B cell (primary cell): ENCODE measurements at regions not wholly inside any gene's neighbourhood (a gene's known extent, or its start where the extent isn't known, plus 50 kb on each side); places are given as distances from the start of the nearest gene placed in this dataset.
"Not testable (repeated sequence)": the region's sequence is repeated elsewhere in the genome, so short reads cannot be mapped to it uniquely, and the experiment has no call there.

Source experiments
- ATAC-seq: fragments of 200-7000 bp; cut with Tn5 transposase; one replicate; pipeline ENCODE4 v1.10.0; 2021; ENCODE audit warnings: low read depth, mild to moderate bottlenecking, moderate number of reproducible peaks, moderate library complexity
- CTCF ChIA-PET: fragments of 350-600 bp; sonication (Branson Sonifier 250); formaldehyde crosslinking; loops from one replicate; lab custom pipeline; 2021; ENCODE audit warnings: antibody characterized with exemption, inconsistent platforms; lab: Charles Lee
- POLR2A ChIA-PET: fragments of 350-600 bp; sonication (Branson Sonifier 250); formaldehyde crosslinking; loops from one replicate; lab custom pipeline; 2021; ENCODE audit warnings: antibody characterized with exemption; lab: Charles Lee
- DNase-seq: peaks from one replicate; pipeline ENCODE4 v3.0.0; 2013
- H2AFZ ChIP-seq: 2 replicates; pipeline ENCODE4 v1.6.1; 2012; ENCODE audit warnings: mild to moderate bottlenecking, low read depth, low read length; ENCODE audit not compliant: insufficient read depth, poor library complexity, severe bottlenecking
- H3K27ac ChIP-seq, 2 donors: 1 replicate in 1 of 2; 2 replicates in 1 of 2; pipeline ENCODE4 v1.5.1; 2012 to 2013; ENCODE audit warnings: low read length in 2 of 2, mild to moderate bottlenecking in 2 of 2, moderate library complexity in 1 of 2
- H3K27me3 ChIP-seq, 4 experiments: fragments of 200-600 bp in 1 of 4; sonication (generic) in 1 of 4; replicated peaks in 1 of 4; 1 replicate in 2 of 4; 2 replicates in 2 of 4; pipeline versions ENCODE4 v1.6.1 to v1.7.0; 2013 to 2016; ENCODE audit warnings: low read length in 3 of 4, mild to moderate bottlenecking in 2 of 4, mixed read lengths in 1 of 4, moderate library complexity in 1 of 4; ENCODE audit not compliant: insufficient read depth in 4 of 4, control insufficient read depth in 3 of 4; ENCODE audit errors: control extremely low read depth in 1 of 4
- H3K36me3 ChIP-seq, 2 experiments: replicated peaks in 1 of 2; 1 replicate in 1 of 2; 2 replicates in 1 of 2; pipeline versions ENCODE4 v1.6.1 to v1.7.1; 2013; ENCODE audit warnings: low read length in 1 of 2; ENCODE audit not compliant: insufficient read depth in 2 of 2, control insufficient read depth in 1 of 2; ENCODE audit errors: control extremely low read depth in 1 of 2, extremely low read depth in 1 of 2
- H3K4me1 ChIP-seq, 2 donors: fragments of 200-600 bp in 1 of 2; sonication (generic) in 1 of 2; 1 replicate in 1 of 2; 2 replicates in 1 of 2; pipeline versions ENCODE4 v1.5.1 to v1.6.1; 2013 to 2017; ENCODE audit warnings: low read length in 2 of 2; ENCODE audit not compliant: control insufficient read depth in 2 of 2, insufficient read depth in 2 of 2
- H3K4me2 ChIP-seq: replicated peaks from 2 replicates; pipeline ENCODE3; 2012; ENCODE audit warnings: mild to moderate bottlenecking, low read depth, low read length; ENCODE audit not compliant: poor library complexity, severe bottlenecking
- H3K4me3 ChIP-seq, 5 experiments: fragments of 200-600 bp in 1 of 5; sonication (generic) in 1 of 5; 1 replicate in 3 of 5; 2 replicates in 2 of 5; pipeline versions ENCODE4 v1.5.1 to v1.7.0; 2011 to 2016; ENCODE audit warnings: low read length in 4 of 5, mild to moderate bottlenecking in 4 of 5, low read depth in 2 of 5, control low read depth in 1 of 5, moderate library complexity in 1 of 5; ENCODE audit not compliant: insufficient read depth in 1 of 5; ENCODE audit errors: control extremely low read depth in 1 of 5, extremely low read depth in 1 of 5
- H3K79me2 ChIP-seq: fragments of 200-600 bp; sonication (generic); one replicate; pipeline ENCODE4 v1.6.0; 2016; ENCODE audit warnings: low read length; ENCODE audit not compliant: control insufficient read depth, insufficient read depth
- H3K9ac ChIP-seq: fragments of 200-600 bp; sonication (generic); 2 replicates; pipeline ENCODE4 v1.6.1; 2017; ENCODE audit warnings: mild to moderate bottlenecking, low read length, moderate library complexity
- H3K9me3 ChIP-seq, 3 donors: one replicate each; pipeline versions ENCODE4 v1.6.1 to v1.7.1; 2013; ENCODE audit warnings: low read length in 2 of 3; ENCODE audit not compliant: control insufficient read depth in 2 of 3, insufficient read depth in 1 of 3; ENCODE audit errors: control extremely low read depth in 1 of 3
- H4K20me1 ChIP-seq: 2 replicates; pipeline ENCODE4 v1.6.0; 2012; ENCODE audit warnings: mild to moderate bottlenecking, low read length; ENCODE audit not compliant: insufficient read depth, control insufficient read depth, poor library complexity, severe bottlenecking
- H3K27ac Mint-ChIP-seq: one replicate; pipeline ENCODE4 v1.8.0; 2021; ENCODE audit warnings: mixed read lengths
- H3K27me3 Mint-ChIP-seq: one replicate; pipeline ENCODE4 v1.8.0; 2021; ENCODE audit warnings: mixed read lengths
- H3K4me1 Mint-ChIP-seq: one replicate; pipeline ENCODE4 v1.8.0; 2021; ENCODE audit warnings: mixed read lengths
- H3K4me3 Mint-ChIP-seq: one replicate; pipeline ENCODE4 v1.8.0; 2021; ENCODE audit warnings: mixed read lengths
- H3K9me3 Mint-ChIP-seq: one replicate; pipeline ENCODE4 v1.8.0; 2022; ENCODE audit warnings: mixed read lengths; ENCODE audit not compliant: insufficient read depth
- EZH2 ChIP-seq: IDR thresholded peaks from 2 replicates; pipeline ENCODE4 v1.6.1; 2012; ENCODE audit warnings: borderline replicate concordance, low read depth, mild to moderate bottlenecking, moderate library complexity, low read length; ENCODE audit not compliant: insufficient read depth, poor library complexity, severe bottlenecking
- WGBS: methylation state at CpG from one replicate; pipeline ENCODE4 v1.1.5; 2013; ENCODE audit warnings: missing lambda C conversion rate; ENCODE audit not compliant: insufficient coverage; 5-methylcytosine and 5-hydroxymethylcytosine counted together
- intact Hi-C: fragments of 100-400 bp; cut with micrococcal nuclease; formaldehyde crosslinking; loops from one replicate; pipeline ENCODE4 v1.10.0; 2022
- TF ChIP-seq, protein P1 (sequence below): fragments of 200-600 bp; IDR thresholded peaks from one replicate; pipeline ENCODE4 v1.8.0; 2022; ENCODE audit warnings: antibody characterized with exemption, mild to moderate bottlenecking

DNA sequence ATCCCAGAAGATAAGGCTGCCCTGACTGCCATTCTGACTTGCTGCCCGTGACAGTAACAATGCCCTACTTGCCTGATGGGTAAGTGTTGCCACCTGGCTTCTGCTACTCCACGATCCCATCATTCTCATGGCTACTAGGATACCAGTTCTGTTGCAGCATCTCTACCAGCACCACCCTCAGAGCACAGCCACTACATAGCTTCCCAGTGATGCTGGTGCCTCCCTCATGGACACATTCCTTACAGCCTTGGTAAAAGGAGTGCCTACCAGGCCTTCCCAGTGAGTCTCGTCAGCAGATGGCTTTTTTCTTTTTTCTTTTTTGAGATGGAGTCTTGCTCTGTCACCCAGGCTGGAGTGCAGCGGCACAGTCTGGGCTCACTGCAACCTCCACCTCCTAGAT is 84.4 kb upstream of the CMKLR1 start:
- intact Hi-C loops: no loop called here
- H4K20me1 ChIP-seq: no peaks in the 10 kb centered on the region
- ATAC-seq (no peak), DNase-seq (no peak)
- ChIA-PET POLR2A (no interaction called here), CTCF (no interaction called here)
- peaks cover 0 to 9% (median 0%) of the 10 kb centered on the region in 4 experiments for H3K27me3 ChIP-seq
- no peaks in the 10 kb centered on the region for H3K36me3 ChIP-seq
- H3K79me2 ChIP-seq: no peaks in the 10 kb centered on the region
- no peaks in the 10 kb centered on the region for H3K9me3 ChIP-seq
- H2AFZ ChIP-seq: no peak overlapping the region
- TF ChIP-seq EZH2: no peak
- TF ChIP-seq, protein P1, sequence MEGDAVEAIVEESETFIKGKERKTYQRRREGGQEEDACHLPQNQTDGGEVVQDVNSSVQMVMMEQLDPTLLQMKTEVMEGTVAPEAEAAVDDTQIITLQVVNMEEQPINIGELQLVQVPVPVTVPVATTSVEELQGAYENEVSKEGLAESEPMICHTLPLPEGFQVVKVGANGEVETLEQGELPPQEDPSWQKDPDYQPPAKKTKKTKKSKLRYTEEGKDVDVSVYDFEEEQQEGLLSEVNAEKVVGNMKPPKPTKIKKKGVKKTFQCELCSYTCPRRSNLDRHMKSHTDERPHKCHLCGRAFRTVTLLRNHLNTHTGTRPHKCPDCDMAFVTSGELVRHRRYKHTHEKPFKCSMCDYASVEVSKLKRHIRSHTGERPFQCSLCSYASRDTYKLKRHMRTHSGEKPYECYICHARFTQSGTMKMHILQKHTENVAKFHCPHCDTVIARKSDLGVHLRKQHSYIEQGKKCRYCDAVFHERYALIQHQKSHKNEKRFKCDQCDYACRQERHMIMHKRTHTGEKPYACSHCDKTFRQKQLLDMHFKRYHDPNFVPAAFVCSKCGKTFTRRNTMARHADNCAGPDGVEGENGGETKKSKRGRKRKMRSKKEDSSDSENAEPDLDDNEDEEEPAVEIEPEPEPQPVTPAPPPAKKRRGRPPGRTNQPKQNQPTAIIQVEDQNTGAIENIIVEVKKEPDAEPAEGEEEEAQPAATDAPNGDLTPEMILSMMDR: no peak
- 87% methylated on average over 4 of the region's 4 CpGs for WGBS
- no peak overlapping the region for H3K27ac Mint-ChIP-seq
- no peak overlapping the region for H3K4me3 ChIP-seq
- no peak overlapping the region for H3K9ac ChIP-seq
- peaks cover 28% of the 10 kb centered on the region for H3K27me3 Mint-ChIP-seq
- peaks cover 3% of the 10 kb centered on the region for H3K9me3 Mint-ChIP-seq
- no peak overlapping the region for H3K4me3 Mint-ChIP-seq
- H3K27ac ChIP-seq: no peak overlapping the region
- no peaks in the 10 kb centered on the region for H3K4me1 Mint-ChIP-seq
- no peaks in the 10 kb centered on the region for H3K4me1 ChIP-seq
- no peak overlapping the region for H3K4me2 ChIP-seq

DNA sequence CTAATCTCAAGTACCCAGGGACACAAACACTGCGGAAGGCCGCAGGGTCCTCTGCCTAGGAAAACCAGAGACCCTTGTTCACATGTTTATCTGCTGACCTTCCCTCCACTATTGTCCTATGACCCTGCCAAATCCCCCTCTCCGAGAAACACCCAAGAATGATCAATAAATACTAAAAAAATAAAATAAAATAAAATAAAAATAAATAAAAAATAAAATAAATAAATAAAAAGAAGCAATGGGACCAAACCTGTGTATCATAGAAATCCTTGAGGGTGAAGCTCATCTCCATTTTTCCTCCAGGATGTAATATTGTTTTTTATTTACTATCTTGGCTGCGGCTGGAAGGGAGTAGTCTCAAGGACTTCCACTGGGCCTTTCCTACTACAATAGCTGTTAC is 82.0 kb upstream of the CMKLR1 start:
- H2AFZ ChIP-seq, H3K79me2 ChIP-seq, DNase-seq, ATAC-seq, H3K4me1 ChIP-seq, intact Hi-C loops, H3K4me2 ChIP-seq, CTCF ChIA-PET, H3K4me3 ChIP-seq, H3K36me3 ChIP-seq, POLR2A ChIA-PET, H3K4me3 Mint-ChIP-seq, H3K27ac Mint-ChIP-seq, H3K27me3 ChIP-seq, H3K9me3 Mint-ChIP-seq, H3K9ac ChIP-seq, H4K20me1 ChIP-seq, H3K4me1 Mint-ChIP-seq, H3K9me3 ChIP-seq, H3K27ac ChIP-seq: not testable (repeated sequence)
- peaks cover 21% of the 10 kb centered on the region for H3K27me3 Mint-ChIP-seq
- no CpG with 5 or more reads among the region's 4 CpGs for WGBS

DNA sequence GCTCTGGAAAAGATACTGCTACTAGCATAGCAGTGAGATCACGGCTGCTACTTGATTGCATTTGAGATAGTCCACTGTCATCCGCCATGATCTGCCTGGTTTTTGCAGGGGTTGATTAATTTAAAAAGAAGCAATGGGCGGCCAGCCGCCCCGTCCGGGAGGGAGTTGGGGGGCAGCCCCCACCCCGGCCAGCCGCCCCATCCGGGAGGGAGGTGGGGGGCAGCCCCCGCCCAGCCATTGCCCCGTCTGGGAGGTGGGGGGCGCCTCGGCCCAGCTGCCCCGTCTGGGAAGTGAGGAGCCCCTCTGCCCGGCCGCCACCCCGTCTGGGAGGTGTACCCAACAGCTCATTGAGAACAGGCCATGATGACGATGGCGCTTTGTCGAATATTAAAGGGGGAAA is 81.3 kb upstream of the CMKLR1 start:
- H3K27me3 ChIP-seq, H3K9me3 Mint-ChIP-seq, ATAC-seq, H3K9me3 ChIP-seq, H3K79me2 ChIP-seq, H3K4me3 Mint-ChIP-seq, H3K27ac Mint-ChIP-seq, CTCF ChIA-PET, H3K4me1 ChIP-seq, POLR2A ChIA-PET, H4K20me1 ChIP-seq, H3K4me3 ChIP-seq, H3K36me3 ChIP-seq, H3K9ac ChIP-seq, intact Hi-C loops, H3K27ac ChIP-seq, H3K4me2 ChIP-seq, DNase-seq, H3K4me1 Mint-ChIP-seq, H2AFZ ChIP-seq: not testable (repeated sequence)
- peaks cover 20% of the 10 kb centered on the region for H3K27me3 Mint-ChIP-seq
- 95% methylated on average over 17 of the region's 20 CpGs for WGBS
